ENCODE measurements at regions not wholly inside any gene's neighbourhood (a gene's known extent, or its start where the extent isn't known, plus 50 kb on each side); places are given as distances from the start of the nearest gene placed in this dataset.

DNA sequence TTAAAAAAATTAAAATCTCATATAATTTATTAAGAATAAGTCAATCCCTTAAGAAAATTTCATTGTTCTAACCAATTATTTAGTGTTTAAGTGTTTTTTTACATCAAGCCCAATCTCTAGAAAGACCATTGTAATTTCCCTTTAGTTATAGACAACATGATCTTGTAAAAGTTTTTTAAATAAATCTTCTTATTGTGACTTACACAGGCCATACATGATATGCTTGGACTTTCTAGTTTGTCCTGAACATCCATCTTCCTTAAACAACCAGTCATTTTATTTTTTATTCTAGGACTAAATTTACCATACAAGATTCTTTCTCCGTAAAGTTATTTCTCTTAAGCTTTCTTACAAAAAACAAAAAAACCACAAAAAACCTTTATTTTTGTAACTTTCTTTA is 126.5 kb upstream of the MAST4 start:
- DNase-seq = no peak
- ChIA-PET CTCF (ENCODE audit: partially characterized antibody) (interaction anchor here (1.0 kb wide), 1 partner anchor 10 kb away, joined by 3 read pairs; no protein-coding TSS in a partner anchor), POLR2A (ENCODE audit: partially characterized antibody) (no interaction called here)
- H3K4me3 ChIP-seq (ENCODE audit: low read length in 2 of 2) = no peak overlapping the region
- no peak overlapping the region for H3K4me3 Mint-ChIP-seq
- peaks cover 0 to 26% (median 11%) of the 10 kb centered on the region in 8 donors for H3K9me3 Mint-ChIP-seq
- H3K9me3 ChIP-seq (ENCODE audit: control insufficient read depth in 1 of 2, low read length in 2 of 2) = no peaks in the 10 kb centered on the region
- no peaks in the 10 kb centered on the region for H3K36me3 Mint-ChIP-seq
- no peaks in the 10 kb centered on the region for H3K27me3 ChIP-seq (ENCODE audit: insufficient read depth, low read length)
- no peaks in the 10 kb centered on the region for H3K4me1 Mint-ChIP-seq
- H3K27ac ChIP-seq (ENCODE audit: low read depth, low read length) = no peak overlapping the region
- no peaks in the 10 kb centered on the region for H3K36me3 ChIP-seq (ENCODE audit: insufficient read depth, low read length)
- H3K27me3 Mint-ChIP-seq = peaks cover 0 to 3% of the 10 kb centered on the region in 2 donors
- intact Hi-C loops (cut with micrococcal nuclease) = no loop called here
- H3K27ac Mint-ChIP-seq = no peak overlapping the region
- H3K4me1 ChIP-seq (ENCODE audit: insufficient read depth, low read length) = no peaks in the 10 kb centered on the region

DNA sequence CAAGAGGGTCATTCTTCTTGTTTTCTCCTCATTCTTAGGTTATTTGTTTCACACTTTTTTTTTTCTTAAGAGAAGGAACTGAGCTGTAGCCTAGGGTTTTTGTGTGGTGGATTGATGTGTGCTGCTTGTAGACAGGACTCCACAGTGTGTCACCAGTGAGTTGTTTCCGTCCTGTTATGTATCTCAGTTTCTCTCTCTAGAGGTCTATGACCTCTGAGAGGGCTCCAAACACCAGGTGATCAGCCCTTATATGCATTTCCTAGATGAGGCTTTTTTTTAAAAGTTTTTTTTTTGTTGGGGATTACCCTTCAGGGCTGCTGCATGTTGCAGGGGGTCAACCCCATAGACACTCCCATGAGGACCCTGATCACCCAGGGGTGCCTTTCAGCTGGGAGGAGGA is 124.2 kb upstream of the MAST4 start:
- DNase-seq = no peak
- peaks cover 0 to 23% (median 8%) of the 10 kb centered on the region in 8 donors for H3K9me3 Mint-ChIP-seq
- ChIA-PET CTCF (ENCODE audit: partially characterized antibody) (no interaction called here), POLR2A (ENCODE audit: partially characterized antibody) (no interaction called here)
- intact Hi-C loops (cut with micrococcal nuclease) = no loop called here
- H3K4me1 Mint-ChIP-seq = no peaks in the 10 kb centered on the region
- Histone ChIP-seq H3K27ac (ENCODE audit: low read depth, low read length) (no peak overlapping the region), H3K9me3 (ENCODE audit: control insufficient read depth in 1 of 2, low read length in 2 of 2) (no peaks in the 10 kb centered on the region), H3K36me3 (ENCODE audit: insufficient read depth, low read length) (no peaks in the 10 kb centered on the region), H3K4me3 (ENCODE audit: low read length in 2 of 2) (no peak overlapping the region), H3K27me3 (ENCODE audit: insufficient read depth, low read length) (no peaks in the 10 kb centered on the region), H3K4me1 (ENCODE audit: insufficient read depth, low read length) (no peaks in the 10 kb centered on the region)
- no peaks in the 10 kb centered on the region for H3K36me3 Mint-ChIP-seq
- peaks cover 0 to 6% of the 10 kb centered on the region in 2 donors for H3K27me3 Mint-ChIP-seq
- no peak overlapping the region for H3K27ac Mint-ChIP-seq
- no peak overlapping the region for H3K4me3 Mint-ChIP-seq

DNA sequence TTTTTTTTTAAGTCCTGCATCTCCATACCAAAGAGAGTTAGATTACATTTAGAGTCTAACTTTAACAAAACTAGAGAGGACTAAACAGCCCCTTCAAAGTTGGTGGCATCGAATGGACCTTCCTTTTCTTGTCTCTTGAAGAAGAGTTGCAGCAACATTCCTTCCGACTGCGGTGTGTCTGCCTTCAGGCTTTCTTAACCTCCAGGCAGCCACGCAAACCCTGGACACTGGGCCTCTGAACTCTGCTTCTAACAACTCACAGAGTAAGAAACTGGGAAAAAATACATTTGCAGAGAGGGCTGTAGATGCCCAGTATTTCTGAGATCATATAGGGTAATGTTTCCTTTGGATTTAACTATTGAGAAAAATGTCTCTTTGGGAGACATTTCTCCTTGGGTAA is 120.5 kb upstream of the MAST4 start:
- H3K36me3 ChIP-seq (ENCODE audit: insufficient read depth, low read length) = no peaks in the 10 kb centered on the region
- Mint-ChIP-seq H3K4me1 (no peaks in the 10 kb centered on the region), H3K9me3 (peaks cover 0 to 5% (median under 1%) of the 10 kb centered on the region in 8 donors), H3K36me3 (no peaks in the 10 kb centered on the region), H3K4me3 (no peak overlapping the region), H3K27me3 (peaks cover 0 to 6% of the 10 kb centered on the region in 2 donors), H3K27ac (no peak overlapping the region)
- no peaks in the 10 kb centered on the region for H3K9me3 ChIP-seq (ENCODE audit: control insufficient read depth in 1 of 2, low read length in 2 of 2)
- no peak overlapping the region for H3K4me3 ChIP-seq (ENCODE audit: low read length in 2 of 2)
- no peak overlapping the region for H3K27ac ChIP-seq (ENCODE audit: low read depth, low read length)
- no peaks in the 10 kb centered on the region for H3K27me3 ChIP-seq (ENCODE audit: insufficient read depth, low read length)
- intact Hi-C loops (cut with micrococcal nuclease) = no loop called here
- H3K4me1 ChIP-seq (ENCODE audit: insufficient read depth, low read length) = no peaks in the 10 kb centered on the region
- POLR2A ChIA-PET (ENCODE audit: partially characterized antibody) = no interaction called here
- no peak for DNase-seq
- CTCF ChIA-PET (ENCODE audit: partially characterized antibody) = no interaction called here

DNA sequence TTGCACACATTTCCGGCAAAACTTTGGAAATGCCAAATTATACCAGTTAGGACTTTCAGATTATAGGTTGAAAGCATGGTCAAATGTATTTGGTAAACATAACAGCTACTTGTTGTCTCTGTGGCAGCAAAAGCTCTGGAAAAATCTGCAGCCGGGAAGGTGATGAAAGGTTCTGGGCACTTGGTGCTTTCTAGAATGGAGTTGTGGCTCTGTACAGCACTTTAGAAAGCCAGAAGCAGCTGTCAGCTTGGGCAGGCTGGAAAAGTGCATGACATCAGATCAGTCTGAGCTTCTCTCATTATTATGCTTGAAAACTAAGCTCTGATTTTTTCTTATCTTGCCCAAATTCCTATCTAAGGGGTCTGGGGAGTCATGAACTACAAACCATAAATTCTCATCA is 118.6 kb upstream of the MAST4 start:
- Histone ChIP-seq H3K27me3 (ENCODE audit: insufficient read depth, low read length) (no peaks in the 10 kb centered on the region), H3K4me3 (ENCODE audit: low read length in 2 of 2) (no peak overlapping the region), H3K27ac (ENCODE audit: low read depth, low read length) (no peak overlapping the region), H3K9me3 (ENCODE audit: control insufficient read depth in 1 of 2, low read length in 2 of 2) (no peaks in the 10 kb centered on the region), H3K36me3 (ENCODE audit: insufficient read depth, low read length) (no peaks in the 10 kb centered on the region), H3K4me1 (ENCODE audit: insufficient read depth, low read length) (no peaks in the 10 kb centered on the region)
- intact Hi-C loops (cut with micrococcal nuclease) = no loop called here
- DNase-seq = no peak
- ChIA-PET CTCF (ENCODE audit: partially characterized antibody) (no interaction called here), POLR2A (ENCODE audit: partially characterized antibody) (no interaction called here)
- Mint-ChIP-seq H3K4me1 (no peaks in the 10 kb centered on the region), H3K9me3 (peaks cover 0 to 9% (median 6%) of the 10 kb centered on the region in 8 donors), H3K27ac (no peak overlapping the region), H3K4me3 (no peak overlapping the region), H3K36me3 (no peaks in the 10 kb centered on the region), H3K27me3 (peaks cover 0 to 5% of the 10 kb centered on the region in 2 donors)

DNA sequence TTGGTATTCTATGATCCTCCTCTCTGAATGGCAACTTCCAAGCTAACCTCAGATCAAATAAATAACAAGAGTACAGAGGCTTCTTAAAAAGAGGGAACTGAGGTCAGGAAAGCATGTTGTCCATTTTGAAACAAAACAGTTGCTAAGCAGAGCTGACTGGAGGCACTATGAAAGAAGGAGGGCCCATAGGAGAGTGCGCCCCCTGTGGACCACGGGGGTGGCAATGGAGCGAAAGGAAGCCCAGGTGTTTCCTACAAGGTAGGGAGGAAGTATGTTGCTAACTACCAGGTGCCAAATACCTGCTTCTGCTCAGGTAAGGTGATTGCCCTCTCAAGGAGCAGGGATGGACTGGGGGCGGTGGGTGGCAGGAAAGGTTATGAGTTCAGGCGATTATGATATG is 101.8 kb upstream of the MAST4 start:
- H3K27ac Mint-ChIP-seq = no peak overlapping the region
- Histone ChIP-seq H3K4me1 (ENCODE audit: insufficient read depth, low read length) (no peaks in the 10 kb centered on the region), H3K4me3 (ENCODE audit: low read length in 2 of 2) (no peak overlapping the region), H3K36me3 (ENCODE audit: insufficient read depth, low read length) (no peaks in the 10 kb centered on the region), H3K9me3 (ENCODE audit: control insufficient read depth in 1 of 2, low read length in 2 of 2) (no peaks in the 10 kb centered on the region), H3K27ac (ENCODE audit: low read depth, low read length) (no peak overlapping the region), H3K27me3 (ENCODE audit: insufficient read depth, low read length) (no peaks in the 10 kb centered on the region)
- H3K36me3 Mint-ChIP-seq = no peaks in the 10 kb centered on the region
- CTCF ChIA-PET (ENCODE audit: partially characterized antibody) = no interaction called here
- POLR2A ChIA-PET (ENCODE audit: partially characterized antibody) = no interaction called here
- no peak for DNase-seq
- H3K9me3 Mint-ChIP-seq = peaks cover 0 to 2% (median 0%) of the 10 kb centered on the region in 8 donors
- intact Hi-C loops (cut with micrococcal nuclease) = no loop called here
- H3K4me1 Mint-ChIP-seq = no peaks in the 10 kb centered on the region
- no peak overlapping the region for H3K4me3 Mint-ChIP-seq
- H3K27me3 Mint-ChIP-seq = peaks cover 2 to 4% of the 10 kb centered on the region in 2 donors

DNA sequence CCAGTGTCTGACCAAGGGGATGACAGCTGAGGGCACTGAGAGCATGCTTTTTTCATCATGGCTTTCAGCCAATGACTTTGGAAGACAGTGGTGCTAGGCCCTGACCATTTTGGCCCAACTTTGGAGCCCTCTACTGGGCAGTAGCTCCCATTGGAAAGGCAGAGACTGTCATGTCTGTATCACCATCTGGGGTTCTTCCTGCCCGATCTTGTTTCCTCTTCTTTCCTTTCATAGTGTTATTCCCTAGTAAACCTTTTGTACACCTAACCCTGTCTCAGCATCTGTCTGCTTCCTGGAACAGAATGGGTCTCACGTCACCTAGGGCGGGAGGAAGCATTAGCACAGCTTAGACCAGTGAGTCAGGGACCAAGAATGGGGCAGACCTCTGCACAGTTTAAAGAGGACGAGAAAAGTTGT is 97.4 kb upstream of the MAST4 start:
- POLR2A ChIA-PET (ENCODE audit: partially characterized antibody) = no interaction called here
- no peaks in the 10 kb centered on the region for H3K4me1 Mint-ChIP-seq
- H3K27me3 Mint-ChIP-seq = peaks cover 1 to 3% of the 10 kb centered on the region in 2 donors
- Histone ChIP-seq H3K27ac (ENCODE audit: low read depth, low read length) (no peak overlapping the region), H3K27me3 (ENCODE audit: insufficient read depth, low read length) (no peaks in the 10 kb centered on the region), H3K36me3 (ENCODE audit: insufficient read depth, low read length) (no peaks in the 10 kb centered on the region), H3K9me3 (ENCODE audit: control insufficient read depth in 1 of 2, low read length in 2 of 2) (no peaks in the 10 kb centered on the region), H3K4me3 (ENCODE audit: low read length in 2 of 2) (no peak overlapping the region), H3K4me1 (ENCODE audit: insufficient read depth, low read length) (no peaks in the 10 kb centered on the region)
- H3K36me3 Mint-ChIP-seq = no peaks in the 10 kb centered on the region
- DNase-seq = no peak
- CTCF ChIA-PET (ENCODE audit: partially characterized antibody) = no interaction called here
- no peak overlapping the region for H3K27ac Mint-ChIP-seq
- intact Hi-C loops (cut with micrococcal nuclease) = no loop called here
- H3K4me3 Mint-ChIP-seq = no peak overlapping the region
- peaks cover 0 to 3% (median 0%) of the 10 kb centered on the region in 8 donors for H3K9me3 Mint-ChIP-seq

DNA sequence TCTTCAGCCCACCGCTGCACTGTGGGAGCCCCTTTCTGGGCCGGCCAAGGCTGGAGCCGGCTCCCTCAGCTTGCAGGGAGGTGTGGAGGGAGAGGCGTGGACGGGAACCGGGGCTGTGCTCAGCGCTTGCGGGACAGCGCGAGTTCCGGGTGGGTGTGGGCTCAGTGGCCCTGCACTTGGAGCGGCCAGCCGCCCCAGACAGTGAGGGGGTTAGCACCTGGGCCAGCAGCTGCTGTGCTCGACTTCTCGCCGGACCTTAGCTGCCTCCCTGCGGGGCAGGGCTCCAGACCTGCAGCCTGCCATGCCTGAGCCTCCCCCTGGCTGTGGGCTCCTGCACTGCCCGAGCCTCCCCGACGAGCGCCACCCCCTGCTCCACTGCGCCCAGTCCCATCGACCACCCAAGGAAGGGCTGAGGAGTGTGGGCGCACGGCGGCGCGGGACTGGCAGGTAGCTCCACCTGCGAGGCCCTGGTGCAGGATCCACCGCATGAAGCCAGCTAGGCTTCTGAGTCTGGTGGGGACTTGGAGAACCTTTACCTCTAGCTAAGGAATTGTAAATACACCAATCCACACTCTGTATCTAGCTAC is 92.9 kb upstream of the MAST4 start:
- Histone ChIP-seq H3K27me3 (ENCODE audit: insufficient read depth, low read length) (no peaks in the 10 kb centered on the region), H3K9me3 (ENCODE audit: control insufficient read depth in 1 of 2, low read length in 2 of 2) (no peaks in the 10 kb centered on the region), H3K4me3 (ENCODE audit: low read length in 2 of 2) (no peak overlapping the region), H3K36me3 (ENCODE audit: insufficient read depth, low read length) (no peaks in the 10 kb centered on the region), H3K4me1 (ENCODE audit: insufficient read depth, low read length) (no peaks in the 10 kb centered on the region), H3K27ac (ENCODE audit: low read depth, low read length) (no peak overlapping the region)
- peaks cover 0 to 3% (median 0%) of the 10 kb centered on the region in 8 donors for H3K9me3 Mint-ChIP-seq
- peaks cover 0 to 1% of the 10 kb centered on the region in 2 donors for H3K27me3 Mint-ChIP-seq
- ChIA-PET POLR2A (ENCODE audit: partially characterized antibody) (no interaction called here), CTCF (ENCODE audit: partially characterized antibody) (no interaction called here)
- H3K36me3 Mint-ChIP-seq = no peaks in the 10 kb centered on the region
- intact Hi-C loops (cut with micrococcal nuclease) = no loop called here
- DNase-seq = no peak
- no peak overlapping the region for H3K4me3 Mint-ChIP-seq
- H3K27ac Mint-ChIP-seq = no peak overlapping the region
- H3K4me1 Mint-ChIP-seq = no peaks in the 10 kb centered on the region

DNA sequence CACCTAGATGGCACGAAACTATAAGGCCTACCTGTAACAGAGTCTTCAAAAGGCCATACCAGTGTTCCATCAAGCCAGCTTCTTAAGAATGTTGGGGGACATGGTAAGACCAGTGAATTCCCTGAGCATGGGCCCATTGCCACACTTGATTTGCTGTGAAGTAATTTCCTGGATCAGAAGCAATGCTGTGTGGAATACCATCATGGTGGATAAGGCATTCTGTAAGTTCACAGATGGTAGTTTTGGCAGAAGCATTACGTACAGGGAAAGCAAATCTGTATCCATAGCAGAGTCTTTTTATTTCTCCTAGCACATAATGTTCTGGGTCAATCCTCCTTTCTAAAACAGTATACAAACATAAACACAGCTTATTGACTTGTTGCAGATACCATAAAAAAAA is 89.1 kb upstream of the MAST4 start:
- ChIA-PET POLR2A (ENCODE audit: partially characterized antibody) (no interaction called here), CTCF (ENCODE audit: partially characterized antibody) (no interaction called here)
- H3K4me1 ChIP-seq (ENCODE audit: insufficient read depth, low read length) = no peaks in the 10 kb centered on the region
- Mint-ChIP-seq H3K9me3 (peaks cover 0 to 4% (median 0%) of the 10 kb centered on the region in 8 donors), H3K36me3 (no peaks in the 10 kb centered on the region), H3K4me1 (no peaks in the 10 kb centered on the region), H3K4me3 (no peak overlapping the region), H3K27ac (no peak overlapping the region), H3K27me3 (peaks cover 0 to 1% of the 10 kb centered on the region in 2 donors)
- DNase-seq = no peak
- H3K27me3 ChIP-seq (ENCODE audit: insufficient read depth, low read length) = no peaks in the 10 kb centered on the region
- H3K27ac ChIP-seq (ENCODE audit: low read depth, low read length) = no peak overlapping the region
- intact Hi-C loops (cut with micrococcal nuclease) = no loop called here
- H3K9me3 ChIP-seq (ENCODE audit: control insufficient read depth in 1 of 2, low read length in 2 of 2) = no peaks in the 10 kb centered on the region
- H3K36me3 ChIP-seq (ENCODE audit: insufficient read depth, low read length) = no peaks in the 10 kb centered on the region
- H3K4me3 ChIP-seq (ENCODE audit: low read length in 2 of 2) = no peak overlapping the region

All from CD4-positive, alpha-beta memory T cell (primary cell).